Common myeloid progenitor, CD34-positive (primary cell): ENCODE measurements at regions not wholly inside any gene's neighbourhood (a gene's known extent, or its start where the extent isn't known, plus 50 kb on each side); places are given as distances from the start of the nearest gene placed in this dataset.

ENCODE experiments used
- CTCF ChIA-PET: fragments of 350-600 bp; sonication (Branson Sonifier 250); formaldehyde crosslinking; loops from one replicate; lab custom pipeline; 2021; ENCODE audit warnings: antibody characterized with exemption; lab: Charles Lee
- POLR2A ChIA-PET: fragments of 350-600 bp; sonication (Branson Sonifier 250); formaldehyde crosslinking; loops from one replicate; lab custom pipeline; 2021; ENCODE audit warnings: antibody characterized with exemption; lab: Charles Lee
- DNase-seq, 3 donors: peaks; one replicate each; pipeline versions ENCODE4 v3.0.0 to v3.0.0-alpha.2; 2013
- H3K27ac ChIP-seq, 2 experiments: 1 replicate in 1 of 2; 2 replicates in 1 of 2; pipeline ENCODE4 v1.7.0; 2013; ENCODE audit warnings: inconsistent platforms in 2 of 2, low read length in 2 of 2, mild to moderate bottlenecking in 2 of 2, low read depth in 1 of 2, moderate library complexity in 1 of 2; ENCODE audit not compliant: severe bottlenecking in 2 of 2, insufficient read depth in 1 of 2, poor library complexity in 1 of 2
- H3K27me3 ChIP-seq, 5 experiments: replicated peaks in 2 of 5; 1 replicate in 3 of 5; 2 replicates in 2 of 5; pipeline versions ENCODE4 v1.6.1 to v1.7.0; 2013; ENCODE audit warnings: low read length in 4 of 5, mild to moderate bottlenecking in 2 of 5, moderate library complexity in 2 of 5, inconsistent platforms in 1 of 5; ENCODE audit not compliant: insufficient read depth in 5 of 5, control insufficient read depth in 4 of 5
- H3K36me3 ChIP-seq, 4 experiments: 1 replicate in 2 of 4; 2 replicates in 2 of 4; pipeline versions ENCODE4 v1.6.1 to v1.7.0; 2013; ENCODE audit warnings: low read length in 3 of 4, control low read depth in 1 of 4, mild to moderate bottlenecking in 1 of 4; ENCODE audit not compliant: control insufficient read depth in 4 of 4, insufficient read depth in 4 of 4
- H3K4me1 ChIP-seq, 4 experiments: 1 replicate in 3 of 4; 2 replicates in 1 of 4; pipeline versions ENCODE4 v1.6.1 to v1.7.1; 2013; ENCODE audit warnings: low read length in 3 of 4, mild to moderate bottlenecking in 3 of 4, control low read depth in 1 of 4, inconsistent platforms in 1 of 4, moderate library complexity in 1 of 4; ENCODE audit not compliant: control insufficient read depth in 4 of 4, insufficient read depth in 4 of 4; ENCODE audit errors: control extremely low read depth in 1 of 4
- H3K4me3 ChIP-seq, 7 experiments: 1 replicate in 4 of 7; 2 replicates in 3 of 7; pipeline versions ENCODE4 v1.5.1 to v1.7.0; 2013; ENCODE audit warnings: mild to moderate bottlenecking in 7 of 7, low read length in 6 of 7, moderate library complexity in 6 of 7, inconsistent platforms in 2 of 7, low read depth in 2 of 7, control low read depth in 1 of 7; ENCODE audit not compliant: insufficient read depth in 4 of 7, control insufficient read depth in 1 of 7; ENCODE audit errors: extremely low read depth in 1 of 7
- H3K9me3 ChIP-seq, 5 experiments: 1 replicate in 4 of 5; 2 replicates in 1 of 5; pipeline versions ENCODE4 v1.6.1 to v1.7.1; 2013; ENCODE audit warnings: low read length in 4 of 5, mild to moderate bottlenecking in 2 of 5, inconsistent platforms in 1 of 5, low read depth in 1 of 5, moderate library complexity in 1 of 5; ENCODE audit not compliant: control insufficient read depth in 4 of 5, insufficient read depth in 2 of 5; ENCODE audit errors: control extremely low read depth in 1 of 5
- WGBS: methylation state at CpG from one replicate; pipeline ENCODE4 v1.1.5; 2013; ENCODE audit not compliant: insufficient coverage; 5-methylcytosine and 5-hydroxymethylcytosine counted together

DNA sequence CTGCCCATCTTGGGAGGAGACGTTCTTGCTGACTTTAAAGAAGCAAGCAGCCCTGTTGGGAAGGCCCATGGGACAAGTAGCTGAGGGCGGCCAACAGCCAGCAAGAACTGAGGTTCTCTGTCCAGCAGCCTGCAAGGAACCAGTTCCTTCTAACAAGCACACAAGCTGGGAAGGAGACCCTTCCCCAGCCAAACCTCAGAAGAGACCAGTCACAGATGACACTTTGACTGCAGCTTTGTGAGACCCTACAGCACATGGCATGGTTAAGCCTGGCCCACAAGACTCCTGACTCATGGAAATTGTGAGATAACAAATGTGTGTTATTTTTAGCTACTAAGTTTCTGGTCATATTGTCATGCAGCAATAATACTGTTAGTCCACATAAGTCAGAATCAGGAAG, 99.9 kb downstream of the PRLHR start:
- 92% methylated on average over 2 of the region's 2 CpGs for WGBS
- CTCF ChIA-PET: interaction anchor here (1.1 kb wide), 1 partner anchor 37 kb away, joined by 3 read pairs; no protein-coding TSS in a partner anchor
- no peak overlapping the region for H3K4me3 ChIP-seq
- H3K36me3 ChIP-seq: no peaks in the 10 kb centered on the region
- no peaks in the 10 kb centered on the region for H3K4me1 ChIP-seq
- H3K27ac ChIP-seq: no peak overlapping the region
- POLR2A ChIA-PET: no interaction called here
- H3K9me3 ChIP-seq: peaks cover 0 to 6% (median 0%) of the 10 kb centered on the region in 5 experiments
- DNase-seq: no peak
- peaks cover 0 to 6% (median 3%) of the 10 kb centered on the region in 5 experiments for H3K27me3 ChIP-seq

DNA sequence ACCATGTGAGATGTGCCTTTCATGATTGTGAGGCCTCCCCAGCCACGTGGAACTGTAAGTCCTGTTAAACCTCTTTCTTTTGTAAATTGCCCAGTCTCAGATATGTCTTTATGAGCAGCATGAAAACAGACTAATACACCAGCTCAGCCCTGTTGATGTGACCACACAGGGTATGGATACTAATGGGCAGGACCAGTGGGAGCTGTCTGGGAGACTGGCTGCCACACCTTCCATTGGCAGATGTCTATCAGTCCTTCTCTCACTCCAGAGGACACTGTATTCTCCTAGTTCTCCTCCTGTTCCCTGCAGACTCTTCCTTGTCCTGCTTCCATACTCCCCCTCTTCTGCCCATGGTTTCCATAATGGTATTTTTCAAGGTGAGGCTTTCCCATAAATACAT, 104.4 kb downstream of the PRLHR start:
- no peak overlapping the region for H3K4me3 ChIP-seq
- no peaks in the 10 kb centered on the region for H3K27me3 ChIP-seq
- no peak for DNase-seq
- no peaks in the 10 kb centered on the region for H3K4me1 ChIP-seq
- H3K36me3 ChIP-seq: no peaks in the 10 kb centered on the region
- peaks cover 0 to 6% (median 0%) of the 10 kb centered on the region in 5 experiments for H3K9me3 ChIP-seq
- no peak overlapping the region for H3K27ac ChIP-seq
- ChIA-PET CTCF (no interaction called here), POLR2A (no interaction called here)
- 88% methylated on average over 1 of the region's 1 CpG for WGBS

DNA sequence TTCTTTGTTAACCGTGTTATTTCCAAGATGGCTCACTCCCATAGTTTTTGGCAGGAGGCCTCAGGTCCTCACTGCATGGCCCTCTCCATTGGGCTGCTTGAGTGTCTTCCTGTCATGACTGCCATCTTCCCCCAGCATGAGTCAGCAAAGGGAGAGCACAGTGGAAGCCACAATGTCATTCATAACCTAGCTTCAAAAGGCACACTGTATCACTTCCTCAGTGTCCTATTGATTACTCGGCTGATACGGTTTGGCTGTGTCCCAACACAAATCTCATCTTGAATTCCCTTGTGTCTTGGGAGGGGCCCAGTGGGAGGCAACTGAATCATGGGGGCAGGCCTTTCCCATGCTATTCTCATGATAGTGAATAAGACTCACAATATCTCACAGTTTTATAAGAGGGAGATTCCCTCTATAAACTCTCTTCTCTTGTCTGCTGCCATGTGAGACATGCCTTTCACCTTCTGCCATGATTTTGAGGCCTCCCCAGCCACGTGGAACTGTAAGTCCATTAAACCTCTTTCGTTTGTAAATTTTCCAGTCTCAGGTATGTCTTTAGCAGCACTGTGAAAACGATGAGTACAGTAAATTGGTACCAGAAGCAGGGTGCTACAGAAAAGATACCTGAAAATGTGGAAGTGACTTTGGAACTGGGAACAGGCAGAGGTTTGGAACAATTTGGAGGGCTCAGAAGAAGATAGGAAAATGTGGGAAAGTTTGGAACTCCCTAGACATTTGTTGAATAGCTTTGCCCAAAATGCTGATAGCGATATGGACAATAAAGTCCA, 106.5 kb downstream of the PRLHR start:
- Histone ChIP-seq H3K27me3 (no peaks in the 10 kb centered on the region), H3K27ac (no peak overlapping the region), H3K36me3 (no peaks in the 10 kb centered on the region), H3K4me1 (no peaks in the 10 kb centered on the region), H3K9me3 (peaks cover 0 to 6% (median 0%) of the 10 kb centered on the region in 5 experiments), H3K4me3 (no peak overlapping the region)
- WGBS: 90% methylated on average over 7 of the region's 7 CpGs
- DNase-seq: no peak
- CTCF ChIA-PET: no interaction called here
- POLR2A ChIA-PET: no interaction called here

DNA sequence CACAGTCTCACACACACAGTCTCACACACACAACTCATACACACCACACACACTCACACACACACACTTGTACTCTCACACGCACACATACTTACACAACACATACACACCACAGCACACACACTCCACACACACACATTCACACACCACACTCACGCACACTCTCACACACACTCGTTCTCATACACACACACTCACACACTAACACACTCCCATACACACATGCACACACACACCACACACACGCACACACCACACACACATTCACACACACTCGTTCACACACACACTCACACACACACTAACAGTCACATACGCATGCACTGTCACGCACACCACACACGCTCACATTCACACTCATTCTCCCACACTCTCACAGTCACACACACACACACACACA, 109.8 kb downstream of the PRLHR start:
- CTCF ChIA-PET: no interaction called here
- no peak overlapping the region for H3K27ac ChIP-seq
- POLR2A ChIA-PET: no interaction called here
- H3K4me3 ChIP-seq: no peak overlapping the region
- no peak for DNase-seq
- H3K27me3 ChIP-seq: no peaks in the 10 kb centered on the region
- no peaks in the 10 kb centered on the region for H3K9me3 ChIP-seq
- 94% methylated on average over 6 of the region's 8 CpGs for WGBS
- H3K4me1 ChIP-seq: no peaks in the 10 kb centered on the region
- H3K36me3 ChIP-seq: no peaks in the 10 kb centered on the region

DNA sequence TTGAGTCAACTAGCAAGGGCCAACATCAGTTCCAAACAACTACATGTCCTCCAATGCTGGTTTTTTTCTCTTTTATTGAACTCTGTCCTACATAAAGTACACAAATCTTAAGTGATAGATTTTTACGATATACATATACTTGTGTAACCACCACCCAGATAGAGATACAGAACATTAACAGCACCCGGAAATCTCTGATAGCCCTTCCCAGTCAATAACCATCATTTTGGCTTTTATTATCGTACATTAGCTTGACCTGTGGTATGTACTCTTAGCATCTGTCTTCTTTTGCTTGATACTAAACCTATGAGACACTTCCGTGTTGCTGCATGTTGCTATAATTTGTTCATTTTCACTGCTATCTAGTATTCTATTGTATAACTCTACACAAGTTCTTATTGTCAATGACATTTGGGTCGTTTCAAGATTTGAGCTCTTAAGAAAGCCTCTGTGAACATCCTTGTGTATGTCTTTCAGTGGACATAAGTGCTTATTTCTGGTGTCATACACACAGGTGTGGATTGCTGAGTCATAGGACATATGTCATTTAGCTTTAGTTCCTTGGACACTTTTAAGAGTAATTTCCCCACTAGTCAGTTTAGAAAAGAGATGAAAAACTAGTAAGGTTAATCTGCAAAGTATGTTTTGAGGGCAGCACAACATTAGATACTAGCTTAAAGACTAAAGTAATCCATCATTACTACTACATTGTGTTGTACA, 111.1 kb downstream of the PRLHR start:
- WGBS: 97% methylated on average over 3 of the region's 5 CpGs
- H3K4me1 ChIP-seq: no peaks in the 10 kb centered on the region
- H3K27ac ChIP-seq: no peak overlapping the region
- no peaks in the 10 kb centered on the region for H3K36me3 ChIP-seq
- DNase-seq: no peak
- ChIA-PET CTCF (no interaction called here), POLR2A (no interaction called here)
- no peak overlapping the region for H3K4me3 ChIP-seq
- no peaks in the 10 kb centered on the region for H3K27me3 ChIP-seq
- H3K9me3 ChIP-seq: no peaks in the 10 kb centered on the region

DNA sequence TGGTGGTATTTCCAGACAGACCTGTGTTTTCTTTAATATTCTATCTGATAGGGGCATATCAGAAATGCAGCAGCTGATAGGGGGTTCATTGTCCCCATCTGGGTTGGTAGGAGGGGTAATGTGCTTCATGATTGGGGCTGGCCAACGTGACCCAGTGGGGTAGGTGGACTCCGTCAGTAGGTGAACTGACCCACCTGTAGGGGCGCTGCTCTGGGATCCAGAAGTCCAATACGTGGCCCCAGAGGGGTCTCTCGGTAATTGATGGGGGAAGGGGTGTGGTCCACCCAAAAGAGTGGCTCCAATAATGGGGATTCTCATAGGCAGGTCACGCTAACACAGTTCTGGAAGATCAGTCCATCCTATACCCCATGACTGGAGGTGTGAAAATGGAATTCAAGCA, 112.0 kb downstream of the PRLHR start:
- no peak for DNase-seq
- Histone ChIP-seq H3K4me1 (no peaks in the 10 kb centered on the region), H3K4me3 (no peak overlapping the region), H3K27ac (no peak overlapping the region), H3K36me3 (no peaks in the 10 kb centered on the region), H3K27me3 (no peaks in the 10 kb centered on the region), H3K9me3 (no peaks in the 10 kb centered on the region)
- 71% methylated on average over 1 of the region's 6 CpGs for WGBS
- ChIA-PET CTCF (no interaction called here), POLR2A (no interaction called here)
